ENCODE measurements at regions not wholly inside any gene's neighbourhood (a gene's known extent, or its start where the extent isn't known, plus 50 kb on each side); places are given as distances from the start of the nearest gene placed in this dataset.

- TF ChIP-seq CTCF (IDR thresholded peaks at IDR 0.05): no peak
- TF ChIP-seq POLR2AphosphoS5 (IDR thresholded peaks at IDR 0.05): no peak
- no peak for TF ChIP-seq POLR2A (IDR thresholded peaks at IDR 0.05)
Observed at GRCh38 chr2:59724746-59725145, 828.7 kb downstream of the BCL11A start.
